ENCODE measurements at regions not wholly inside any gene's neighbourhood (a gene's known extent, or its start where the extent isn't known, plus 50 kb on each side); places are given as distances from the start of the nearest gene placed in this dataset.

DNA sequence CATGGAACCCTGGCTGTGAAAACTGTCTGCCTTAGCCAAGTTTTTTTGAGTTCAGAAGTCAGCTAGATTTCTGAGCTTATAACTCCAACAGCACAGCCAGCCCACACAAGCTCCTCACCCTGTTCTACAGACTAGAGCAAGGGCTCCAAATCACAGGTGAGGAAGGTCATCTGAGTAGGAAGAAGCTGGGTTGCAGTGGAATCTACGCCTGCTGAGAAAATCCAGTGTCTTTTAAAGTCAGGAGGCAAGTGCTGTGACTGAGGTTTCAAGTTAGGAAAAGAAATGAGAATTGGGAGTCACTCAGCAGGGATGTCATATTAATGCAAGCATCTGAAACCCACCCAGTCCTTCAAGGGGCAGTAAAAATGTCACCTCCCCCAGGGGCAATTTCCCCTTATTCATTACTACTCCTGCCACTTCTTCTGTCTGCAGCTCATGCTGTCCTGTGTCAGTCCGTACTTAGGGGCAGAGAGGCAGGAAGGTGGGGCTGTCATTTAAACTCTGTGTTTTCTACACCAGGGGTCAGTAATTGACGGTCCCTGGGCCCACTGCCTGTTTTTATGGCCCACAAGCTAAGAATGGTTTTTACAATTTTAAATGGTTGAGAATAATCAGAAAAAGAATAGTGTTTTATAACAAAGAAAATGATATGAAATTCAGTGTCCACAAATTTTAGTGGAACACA lies 551.1 kb downstream of the BCL11A start:
- H3K9me3 Mint-ChIP-seq: no peaks in the 10 kb centered on the region

DNA sequence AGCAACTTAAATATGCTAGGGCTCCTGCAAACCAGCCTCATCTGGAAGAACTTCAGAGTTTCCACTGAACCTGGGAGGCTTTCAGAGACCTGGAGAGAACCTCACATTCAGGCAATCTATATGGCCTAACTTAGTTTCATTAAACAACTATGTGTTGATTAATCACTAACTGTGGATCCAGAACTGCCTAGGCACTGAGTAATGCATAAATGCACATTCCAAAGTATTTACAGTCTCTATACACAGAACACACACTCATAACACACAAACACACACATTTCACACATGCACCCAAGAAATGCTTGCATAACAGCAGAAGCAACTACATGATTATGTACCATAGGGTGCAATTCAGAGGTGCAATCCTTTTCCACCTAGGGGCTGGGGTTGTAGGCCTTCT lies 552.8 kb downstream of the BCL11A start:
- Mint-ChIP-seq H3K27me3 (no peaks in the 10 kb centered on the region), H3K4me1 (no peaks in the 10 kb centered on the region), H3K4me3 (no peak overlapping the region), H3K36me3 (ENCODE audit: insufficient read depth) (no peaks in the 10 kb centered on the region), H3K27ac (ENCODE audit: low read depth) (no peak overlapping the region), H3K9me3 (no peaks in the 10 kb centered on the region)
- ATAC-seq (replicated peaks; ENCODE audit: extremely low read depth, poor library complexity, severe bottlenecking) (no peak), DNase-seq (ENCODE audit: low spot score in 2 of 2) (no peak)

More for the DNA sequence above, 551.1 kb downstream of the BCL11A start:
- no peak overlapping the region for H3K4me3 Mint-ChIP-seq
- DNase-seq (ENCODE audit: low spot score in 2 of 2): no peak
- no peak overlapping the region for H3K27ac Mint-ChIP-seq (ENCODE audit: low read depth)
- H3K4me1 Mint-ChIP-seq: no peaks in the 10 kb centered on the region
- H3K36me3 Mint-ChIP-seq (ENCODE audit: insufficient read depth): no peaks in the 10 kb centered on the region
- H3K27me3 Mint-ChIP-seq: no peaks in the 10 kb centered on the region
- no peak for ATAC-seq (replicated peaks; ENCODE audit: extremely low read depth, poor library complexity, severe bottlenecking)

DNA sequence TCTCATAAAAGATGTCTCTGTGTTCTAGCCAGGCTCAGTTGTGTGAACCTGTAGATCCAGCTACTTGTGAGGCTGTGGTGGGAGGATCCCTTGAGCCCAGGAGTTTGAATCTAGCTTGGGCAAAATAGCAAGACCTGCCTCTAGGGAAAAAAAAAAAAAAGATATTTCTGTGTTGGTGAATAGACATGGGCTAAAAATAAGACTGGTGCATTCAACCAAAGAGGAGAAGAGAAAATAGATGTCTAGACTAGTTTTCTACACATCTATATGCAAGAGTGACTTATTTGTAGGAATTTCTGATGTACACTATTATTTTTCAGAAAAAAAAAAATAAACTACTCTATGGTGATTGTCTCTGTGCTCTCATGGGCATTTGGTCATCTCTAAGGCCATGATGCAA lies 555.1 kb downstream of the BCL11A start:
- ATAC-seq (replicated peaks; ENCODE audit: extremely low read depth, poor library complexity, severe bottlenecking) (no peak), DNase-seq (ENCODE audit: low spot score in 2 of 2) (no peak)
- Mint-ChIP-seq H3K4me3 (no peak overlapping the region), H3K4me1 (no peaks in the 10 kb centered on the region), H3K27ac (ENCODE audit: low read depth) (no peak overlapping the region), H3K9me3 (no peaks in the 10 kb centered on the region), H3K27me3 (no peaks in the 10 kb centered on the region), H3K36me3 (ENCODE audit: insufficient read depth) (no peaks in the 10 kb centered on the region)

DNA sequence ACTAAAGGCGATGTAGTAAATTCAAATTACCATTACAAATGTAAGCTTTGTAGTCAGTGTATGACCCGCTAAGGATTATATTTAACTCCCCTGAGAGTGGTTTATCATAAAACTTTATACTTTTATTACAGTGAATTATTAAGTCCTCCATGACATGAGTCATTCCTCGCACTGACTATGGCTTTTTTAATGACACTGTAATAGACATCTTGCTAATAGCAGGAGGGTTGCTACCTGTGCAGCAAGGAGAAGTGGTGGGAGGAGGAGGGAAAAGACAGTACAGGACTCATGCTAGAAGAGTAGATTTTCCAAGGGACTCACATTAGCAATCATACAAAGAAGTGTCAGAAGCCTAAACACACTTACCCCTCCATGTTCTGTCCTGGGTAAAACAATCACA lies 556.1 kb downstream of the BCL11A start:
- no peak for ATAC-seq (replicated peaks; ENCODE audit: extremely low read depth, poor library complexity, severe bottlenecking)
- Mint-ChIP-seq H3K4me3 (no peak overlapping the region), H3K27ac (ENCODE audit: low read depth) (no peak overlapping the region)

DNA sequence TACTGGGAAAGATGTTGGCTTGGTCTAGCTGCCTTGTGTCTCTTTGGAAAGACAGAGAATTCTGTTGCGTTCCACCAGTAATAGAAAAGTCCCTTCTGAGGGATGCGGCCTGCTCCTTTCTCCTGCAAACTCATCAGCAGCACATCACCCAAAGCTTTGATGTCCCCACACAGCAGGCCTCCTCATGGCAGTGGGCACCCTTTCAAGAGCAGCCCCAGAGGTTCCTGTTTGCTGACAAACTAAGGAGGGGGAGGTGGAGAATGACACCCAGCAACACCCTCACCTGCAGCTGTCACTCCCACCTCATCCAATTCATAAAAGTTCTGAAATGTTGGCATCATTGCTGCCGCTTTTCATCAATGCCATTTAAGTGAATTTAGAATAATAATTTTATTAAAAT lies 556.6 kb downstream of the BCL11A start:
- H3K9me3 Mint-ChIP-seq: no peaks in the 10 kb centered on the region
- H3K4me1 Mint-ChIP-seq: no peaks in the 10 kb centered on the region
- H3K36me3 Mint-ChIP-seq (ENCODE audit: insufficient read depth): no peaks in the 10 kb centered on the region
- DNase-seq (ENCODE audit: low spot score in 2 of 2) (no peak), ATAC-seq (replicated peaks; ENCODE audit: extremely low read depth, poor library complexity, severe bottlenecking) (no peak)
- H3K27me3 Mint-ChIP-seq: no peaks in the 10 kb centered on the region
- no peak overlapping the region for H3K27ac Mint-ChIP-seq (ENCODE audit: low read depth)
- no peak overlapping the region for H3K4me3 Mint-ChIP-seq

More for the DNA sequence above, 556.1 kb downstream of the BCL11A start:
- H3K27me3 Mint-ChIP-seq: no peaks in the 10 kb centered on the region
- no peaks in the 10 kb centered on the region for H3K4me1 Mint-ChIP-seq
- no peak for DNase-seq (ENCODE audit: low spot score in 2 of 2)
- H3K36me3 Mint-ChIP-seq (ENCODE audit: insufficient read depth): no peaks in the 10 kb centered on the region
- H3K9me3 Mint-ChIP-seq: no peaks in the 10 kb centered on the region

DNA sequence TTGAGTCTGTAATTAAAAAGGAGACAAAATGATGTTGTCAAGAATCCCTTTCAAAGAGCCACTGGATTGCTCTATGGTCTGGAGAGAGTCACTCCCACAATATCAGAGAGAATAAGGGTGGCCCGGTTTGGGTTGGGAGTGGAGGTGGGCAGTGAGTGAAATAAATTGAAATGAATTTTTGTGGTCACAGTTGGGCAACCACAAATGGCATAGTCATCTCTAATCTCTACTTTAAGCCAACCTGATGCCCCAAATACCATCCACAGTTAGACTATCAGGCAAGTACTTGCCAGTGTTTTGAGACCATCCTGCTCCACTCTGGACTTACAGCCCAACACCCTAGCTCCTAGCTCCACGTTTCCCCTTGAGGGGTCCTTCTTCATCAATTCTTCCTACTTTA lies 559.7 kb downstream of the BCL11A start:
- Mint-ChIP-seq H3K27me3 (no peaks in the 10 kb centered on the region), H3K36me3 (ENCODE audit: insufficient read depth) (no peaks in the 10 kb centered on the region), H3K9me3 (no peaks in the 10 kb centered on the region), H3K4me1 (no peaks in the 10 kb centered on the region), H3K27ac (ENCODE audit: low read depth) (no peak overlapping the region), H3K4me3 (no peak overlapping the region)
- ATAC-seq (replicated peaks; ENCODE audit: extremely low read depth, poor library complexity, severe bottlenecking) (no peak), DNase-seq (ENCODE audit: low spot score in 2 of 2) (no peak)

DNA sequence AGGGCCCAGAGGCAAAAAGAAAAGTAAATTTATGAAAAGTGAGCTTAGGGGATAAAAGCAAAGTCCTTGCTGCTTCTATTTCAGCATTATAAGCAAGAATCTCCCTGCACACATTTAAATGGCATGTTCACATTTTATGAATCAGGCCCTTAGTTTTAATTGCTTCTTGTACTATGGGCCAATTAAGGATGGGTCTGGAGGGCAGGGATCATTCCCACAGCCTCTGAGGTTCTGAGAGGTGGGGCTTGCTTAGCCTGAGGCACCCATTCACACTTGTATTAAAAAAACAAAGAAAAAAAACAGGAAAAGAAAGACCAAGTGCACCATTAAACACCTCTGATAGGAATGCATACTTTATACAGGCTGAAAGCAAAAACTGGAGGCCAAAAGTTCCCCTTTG lies 565.1 kb downstream of the BCL11A start:
- Mint-ChIP-seq H3K27me3 (no peaks in the 10 kb centered on the region), H3K9me3 (no peaks in the 10 kb centered on the region), H3K36me3 (ENCODE audit: insufficient read depth) (peaks cover 1% of the 10 kb centered on the region), H3K4me3 (no peak overlapping the region), H3K4me1 (no peaks in the 10 kb centered on the region), H3K27ac (ENCODE audit: low read depth) (no peak overlapping the region)
- ATAC-seq (replicated peaks; ENCODE audit: extremely low read depth, poor library complexity, severe bottlenecking) (no peak), DNase-seq (ENCODE audit: low spot score in 2 of 2) (no peak)

DNA sequence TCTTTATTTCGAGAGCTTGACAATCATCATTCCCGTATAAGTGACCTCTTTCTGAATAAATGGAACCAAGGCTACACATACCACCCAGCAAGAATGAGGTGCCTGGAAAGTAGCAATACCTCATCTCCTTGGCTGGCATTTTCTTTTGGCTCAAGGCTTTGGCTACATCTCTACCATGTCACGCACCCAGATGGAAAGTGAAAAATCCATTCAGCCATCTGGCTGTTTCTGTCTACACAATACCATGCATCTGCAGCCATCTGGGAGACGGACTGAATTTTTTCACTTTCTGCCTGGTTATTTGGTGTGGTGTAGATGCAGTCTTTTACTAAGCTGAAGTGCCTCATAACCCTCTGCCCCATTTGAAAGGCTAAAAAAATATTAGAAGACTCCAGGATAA lies 566.9 kb downstream of the BCL11A start:
- Mint-ChIP-seq H3K27me3 (no peaks in the 10 kb centered on the region), H3K27ac (ENCODE audit: low read depth) (no peak overlapping the region), H3K4me1 (no peaks in the 10 kb centered on the region), H3K36me3 (ENCODE audit: insufficient read depth) (peaks cover 1% of the 10 kb centered on the region), H3K4me3 (no peak overlapping the region), H3K9me3 (no peaks in the 10 kb centered on the region)
- no peak for DNase-seq (ENCODE audit: low spot score in 2 of 2)
- no peak for ATAC-seq (replicated peaks; ENCODE audit: extremely low read depth, poor library complexity, severe bottlenecking)

DNA sequence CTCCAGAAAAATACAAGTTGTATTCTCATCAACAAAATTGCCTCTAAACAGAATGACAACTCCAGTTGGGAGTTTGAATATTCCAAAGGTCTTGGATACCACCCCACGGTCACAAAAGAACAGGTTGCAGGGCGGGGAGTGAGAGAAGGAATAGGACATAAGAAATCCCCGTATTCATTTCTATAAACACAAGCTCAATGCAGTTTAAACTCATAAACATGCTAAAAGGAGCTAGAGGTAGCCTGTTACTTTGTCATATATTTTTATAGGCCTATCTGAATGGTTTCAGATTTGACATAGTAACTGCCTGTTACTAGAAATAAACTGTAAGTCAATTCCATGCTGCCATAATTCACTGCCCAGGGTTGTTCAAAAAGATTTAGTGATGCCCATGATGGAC lies 567.5 kb downstream of the BCL11A start:
- no peak overlapping the region for H3K27ac Mint-ChIP-seq (ENCODE audit: low read depth)
- DNase-seq (ENCODE audit: low spot score in 2 of 2) (no peak), ATAC-seq (replicated peaks; ENCODE audit: extremely low read depth, poor library complexity, severe bottlenecking) (no peak)
- no peaks in the 10 kb centered on the region for H3K4me1 Mint-ChIP-seq
- no peak overlapping the region for H3K4me3 Mint-ChIP-seq
- no peaks in the 10 kb centered on the region for H3K9me3 Mint-ChIP-seq
- no peaks in the 10 kb centered on the region for H3K27me3 Mint-ChIP-seq
- H3K36me3 Mint-ChIP-seq (ENCODE audit: insufficient read depth): peaks cover 1% of the 10 kb centered on the region

DNA sequence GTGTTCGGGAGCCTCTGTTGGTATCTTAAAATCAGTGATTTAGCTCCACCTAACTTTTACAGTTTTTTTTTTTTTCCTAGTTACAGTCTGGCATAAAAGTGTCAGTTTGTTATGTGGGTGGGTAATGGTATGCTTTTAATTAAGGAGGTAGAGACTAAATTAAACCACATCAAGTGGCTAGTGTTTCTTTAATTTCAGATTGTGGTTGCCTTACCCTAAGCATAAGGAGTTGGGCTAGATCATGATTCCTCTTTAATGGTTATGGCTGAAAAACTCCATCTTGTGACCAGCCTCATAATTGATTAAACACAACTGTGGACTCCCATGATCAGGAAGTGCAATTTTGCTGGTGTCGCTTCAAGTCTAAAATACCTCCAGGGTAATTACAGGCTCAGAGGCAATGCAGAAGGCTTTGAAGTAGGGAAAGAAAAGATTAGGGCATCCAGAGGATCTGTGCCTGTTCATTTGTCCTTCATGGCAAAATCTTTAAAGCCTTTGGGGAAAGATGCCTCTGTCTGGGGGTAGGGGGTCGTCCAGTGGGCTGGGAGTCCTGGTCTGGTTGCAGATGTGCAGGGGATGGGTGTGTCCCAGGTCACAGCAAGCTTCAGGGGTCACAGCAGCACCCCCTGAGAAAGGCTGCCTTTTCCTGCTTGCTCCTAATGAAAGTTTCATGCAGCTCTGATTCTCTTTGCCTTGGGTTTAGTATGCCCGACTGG lies 579.2 kb downstream of the BCL11A start:
- H3K9me3 Mint-ChIP-seq: no peaks in the 10 kb centered on the region
- no peak for DNase-seq (ENCODE audit: low spot score in 2 of 2)
- H3K4me1 Mint-ChIP-seq: no peaks in the 10 kb centered on the region
- no peak overlapping the region for H3K27ac Mint-ChIP-seq (ENCODE audit: low read depth)
- no peak for ATAC-seq (replicated peaks; ENCODE audit: extremely low read depth, poor library complexity, severe bottlenecking)
- H3K4me3 Mint-ChIP-seq: no peak overlapping the region
- H3K36me3 Mint-ChIP-seq (ENCODE audit: insufficient read depth): peaks cover 4% of the 10 kb centered on the region
- no peaks in the 10 kb centered on the region for H3K27me3 Mint-ChIP-seq

DNA sequence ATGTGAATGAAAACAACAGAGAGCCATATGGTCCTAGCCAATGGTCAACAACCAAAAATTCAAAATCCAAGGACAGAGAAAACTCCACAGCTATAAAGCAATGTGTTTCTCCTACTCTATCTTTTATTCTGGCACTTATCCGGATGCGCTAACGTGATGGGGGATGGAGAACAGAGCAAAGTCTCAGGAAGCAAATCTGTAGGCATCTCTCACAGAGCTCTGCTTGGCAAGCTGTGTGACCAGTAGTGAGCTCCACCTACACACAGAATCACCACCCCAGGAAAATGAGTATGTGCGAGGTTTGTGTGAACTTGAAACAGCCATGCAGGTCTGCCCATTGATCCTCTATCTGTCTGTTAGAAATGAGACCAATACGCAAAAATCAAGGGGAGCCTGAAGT lies 584.3 kb downstream of the BCL11A start:
- DNase-seq (ENCODE audit: low spot score in 2 of 2): no peak
- Mint-ChIP-seq H3K27me3 (no peaks in the 10 kb centered on the region), H3K9me3 (peaks cover 4% of the 10 kb centered on the region), H3K27ac (ENCODE audit: low read depth) (no peak overlapping the region), H3K4me1 (no peaks in the 10 kb centered on the region), H3K36me3 (ENCODE audit: insufficient read depth) (peaks cover 4% of the 10 kb centered on the region), H3K4me3 (no peak overlapping the region)
- ATAC-seq (replicated peaks; ENCODE audit: extremely low read depth, poor library complexity, severe bottlenecking): no peak

DNA sequence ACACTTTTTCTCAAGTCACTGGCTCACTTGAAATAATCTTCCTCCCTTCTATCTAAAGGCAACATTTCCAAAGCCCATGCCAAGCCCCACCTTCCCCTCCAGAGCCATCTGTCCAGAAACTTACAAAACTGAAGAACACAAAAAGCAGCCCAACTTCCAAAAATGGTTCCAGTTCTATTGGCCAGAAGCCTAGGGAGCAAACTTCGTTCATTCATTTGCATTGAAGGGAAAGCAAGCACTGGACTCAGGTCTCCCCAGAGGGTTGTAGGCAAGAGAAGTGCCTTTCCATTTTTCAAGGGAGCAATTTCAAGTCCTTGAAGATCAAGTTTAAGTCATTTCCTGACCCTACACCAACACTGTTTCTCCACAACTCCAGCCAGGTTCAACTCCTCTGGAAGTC lies 585.0 kb downstream of the BCL11A start:
- no peak overlapping the region for H3K27ac Mint-ChIP-seq (ENCODE audit: low read depth)
- H3K36me3 Mint-ChIP-seq (ENCODE audit: insufficient read depth): peaks cover 4% of the 10 kb centered on the region
- H3K27me3 Mint-ChIP-seq: no peaks in the 10 kb centered on the region
- ATAC-seq (replicated peaks; ENCODE audit: extremely low read depth, poor library complexity, severe bottlenecking) (no peak), DNase-seq (ENCODE audit: low spot score in 2 of 2) (no peak)
- peaks cover 4% of the 10 kb centered on the region for H3K9me3 Mint-ChIP-seq
- no peaks in the 10 kb centered on the region for H3K4me1 Mint-ChIP-seq
- H3K4me3 Mint-ChIP-seq: no peak overlapping the region

DNA sequence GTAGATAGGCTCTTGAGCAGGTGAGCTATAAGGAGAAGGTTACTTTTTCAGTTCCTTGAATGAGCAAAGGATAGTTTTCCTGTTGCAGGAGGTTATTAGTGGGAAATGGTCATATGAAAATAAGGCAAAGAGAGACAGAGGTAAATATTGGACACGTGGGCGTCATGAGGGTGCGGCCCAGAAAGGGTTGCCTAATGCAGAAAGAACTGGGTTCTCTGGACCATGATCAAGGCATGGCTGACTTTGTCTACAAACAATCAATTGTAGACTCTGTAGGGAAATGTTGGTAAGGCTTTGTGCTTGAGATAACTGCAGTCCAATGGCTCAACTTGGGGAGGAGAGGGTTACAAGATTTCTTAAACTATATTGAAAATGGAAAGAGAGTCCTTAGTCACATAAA lies 585.8 kb downstream of the BCL11A start:
- no peaks in the 10 kb centered on the region for H3K27me3 Mint-ChIP-seq
- H3K4me3 Mint-ChIP-seq: no peak overlapping the region

More for the DNA sequence above, 585.8 kb downstream of the BCL11A start:
- ATAC-seq (replicated peaks; ENCODE audit: extremely low read depth, poor library complexity, severe bottlenecking) (no peak), DNase-seq (ENCODE audit: low spot score in 2 of 2) (no peak)
- H3K4me1 Mint-ChIP-seq: no peaks in the 10 kb centered on the region
- H3K36me3 Mint-ChIP-seq (ENCODE audit: insufficient read depth): peaks cover 4% of the 10 kb centered on the region
- no peak overlapping the region for H3K27ac Mint-ChIP-seq (ENCODE audit: low read depth)
- H3K9me3 Mint-ChIP-seq: peaks cover 4% of the 10 kb centered on the region
